ENCODE measurements at regions not wholly inside any gene's neighbourhood (a gene's known extent, or its start where the extent isn't known, plus 50 kb on each side); places are given as distances from the start of the nearest gene placed in this dataset.

- Histone ChIP-seq H3K36me3 (replicated peaks in 1 of 2; ENCODE audit: control extremely low read depth in 1 of 2, control insufficient read depth in 1 of 2, extremely low read depth in 1 of 2, insufficient read depth in 2 of 2, low read length in 1 of 2) (no peaks in the 10 kb centered on the region), H3K9ac (ENCODE audit: low read length) (no peak overlapping the region), H3K4me2 (replicated peaks; ENCODE audit: low read depth, low read length, poor library complexity, severe bottlenecking) (no peak overlapping the region), H3K27me3 (replicated peaks in 1 of 4; ENCODE audit: control extremely low read depth in 1 of 4, control insufficient read depth in 3 of 4, insufficient read depth in 4 of 4, low read length in 3 of 4) (no peaks in the 10 kb centered on the region), H3K27ac (ENCODE audit: low read length in 2 of 2) (no peak overlapping the region), H3K4me3 (ENCODE audit: control extremely low read depth in 1 of 5, extremely low read depth in 1 of 5, insufficient read depth in 1 of 5, low read depth in 2 of 5, low read length in 4 of 5) (no peak overlapping the region), H3K79me2 (ENCODE audit: control insufficient read depth, insufficient read depth, low read length) (no peaks in the 10 kb centered on the region), H3K4me1 (ENCODE audit: control insufficient read depth in 2 of 2, insufficient read depth in 2 of 2, low read length in 2 of 2) (no peaks in the 10 kb centered on the region), H4K20me1 (ENCODE audit: control insufficient read depth, insufficient read depth, low read length, poor library complexity, severe bottlenecking) (no peaks in the 10 kb centered on the region), H3K9me3 (ENCODE audit: control extremely low read depth in 1 of 3, control insufficient read depth in 2 of 3, insufficient read depth in 1 of 3, low read length in 2 of 3) (no peaks in the 10 kb centered on the region), H2AFZ (ENCODE audit: insufficient read depth, low read depth, low read length, poor library complexity, severe bottlenecking) (no peak overlapping the region)
- TF ChIP-seq, protein P1, sequence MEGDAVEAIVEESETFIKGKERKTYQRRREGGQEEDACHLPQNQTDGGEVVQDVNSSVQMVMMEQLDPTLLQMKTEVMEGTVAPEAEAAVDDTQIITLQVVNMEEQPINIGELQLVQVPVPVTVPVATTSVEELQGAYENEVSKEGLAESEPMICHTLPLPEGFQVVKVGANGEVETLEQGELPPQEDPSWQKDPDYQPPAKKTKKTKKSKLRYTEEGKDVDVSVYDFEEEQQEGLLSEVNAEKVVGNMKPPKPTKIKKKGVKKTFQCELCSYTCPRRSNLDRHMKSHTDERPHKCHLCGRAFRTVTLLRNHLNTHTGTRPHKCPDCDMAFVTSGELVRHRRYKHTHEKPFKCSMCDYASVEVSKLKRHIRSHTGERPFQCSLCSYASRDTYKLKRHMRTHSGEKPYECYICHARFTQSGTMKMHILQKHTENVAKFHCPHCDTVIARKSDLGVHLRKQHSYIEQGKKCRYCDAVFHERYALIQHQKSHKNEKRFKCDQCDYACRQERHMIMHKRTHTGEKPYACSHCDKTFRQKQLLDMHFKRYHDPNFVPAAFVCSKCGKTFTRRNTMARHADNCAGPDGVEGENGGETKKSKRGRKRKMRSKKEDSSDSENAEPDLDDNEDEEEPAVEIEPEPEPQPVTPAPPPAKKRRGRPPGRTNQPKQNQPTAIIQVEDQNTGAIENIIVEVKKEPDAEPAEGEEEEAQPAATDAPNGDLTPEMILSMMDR (IDR thresholded peaks at IDR 0.05), result no peak
- TF ChIP-seq EZH2 (IDR thresholded peaks at IDR 0.05; ENCODE audit: borderline replicate concordance, insufficient read depth, low read depth, low read length, poor library complexity, severe bottlenecking), result no peak
- WGBS (ENCODE audit: insufficient coverage), result 100% methylated on average over 1 of the region's 8 CpGs
- Mint-ChIP-seq H3K27ac (no peak overlapping the region), H3K4me1 (no peaks in the 10 kb centered on the region), H3K4me3 (no peak overlapping the region), H3K27me3 (no peaks in the 10 kb centered on the region), H3K9me3 (ENCODE audit: insufficient read depth) (peaks cover 2% of the 10 kb centered on the region)
- intact Hi-C loops (cut with micrococcal nuclease), result no loop called here
- ChIA-PET CTCF (interaction anchor here (1.2 kb wide), 1 partner anchor 47 kb away, joined by 3 read pairs; no protein-coding TSS in a partner anchor), POLR2A (no interaction called here)
- DNase-seq (no peak), ATAC-seq (ENCODE audit: low read depth) (no peak)
Observed at GRCh38 chr4:137343221-137343620, 189.1 kb downstream of the PCDH18 start.

DNA sequence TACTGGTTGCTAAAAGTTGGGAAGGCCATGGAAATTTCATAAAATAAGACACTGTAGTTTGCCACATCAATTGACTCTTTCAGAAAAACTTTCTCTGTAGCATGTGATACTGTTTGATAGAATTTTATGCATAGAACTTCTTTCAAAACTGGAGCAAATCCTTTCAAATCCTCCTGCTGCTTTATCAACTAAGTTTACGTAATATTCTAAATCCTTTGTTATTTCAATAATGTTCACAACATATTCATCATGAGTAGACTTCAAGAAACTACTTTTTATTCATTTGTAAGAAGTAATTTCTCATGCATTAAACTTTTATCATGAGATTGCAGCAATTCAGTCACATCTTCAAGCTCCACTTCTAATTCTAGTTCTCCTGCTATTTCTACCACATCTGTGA, 199.3 kb downstream of the PCDH18 start:
- POLR2A ChIA-PET, result no interaction called here
- Histone ChIP-seq H3K9ac (ENCODE audit: low read length) (no peak overlapping the region), H3K9me3 (ENCODE audit: control extremely low read depth in 1 of 3, control insufficient read depth in 2 of 3, insufficient read depth in 1 of 3, low read length in 2 of 3) (no peaks in the 10 kb centered on the region), H2AFZ (ENCODE audit: insufficient read depth, low read depth, low read length, poor library complexity, severe bottlenecking) (no peak overlapping the region), H4K20me1 (ENCODE audit: control insufficient read depth, insufficient read depth, low read length, poor library complexity, severe bottlenecking) (no peaks in the 10 kb centered on the region), H3K4me3 (ENCODE audit: control extremely low read depth in 1 of 5, extremely low read depth in 1 of 5, insufficient read depth in 1 of 5, low read depth in 2 of 5, low read length in 4 of 5) (no peak overlapping the region), H3K27ac (ENCODE audit: low read length in 2 of 2) (no peak overlapping the region), H3K4me1 (ENCODE audit: control insufficient read depth in 2 of 2, insufficient read depth in 2 of 2, low read length in 2 of 2) (no peaks in the 10 kb centered on the region), H3K79me2 (ENCODE audit: control insufficient read depth, insufficient read depth, low read length) (no peaks in the 10 kb centered on the region), H3K27me3 (replicated peaks in 1 of 4; ENCODE audit: control extremely low read depth in 1 of 4, control insufficient read depth in 3 of 4, insufficient read depth in 4 of 4, low read length in 3 of 4) (no peaks in the 10 kb centered on the region), H3K4me2 (replicated peaks; ENCODE audit: low read depth, low read length, poor library complexity, severe bottlenecking) (no peak overlapping the region), H3K36me3 (replicated peaks in 1 of 2; ENCODE audit: control extremely low read depth in 1 of 2, control insufficient read depth in 1 of 2, extremely low read depth in 1 of 2, insufficient read depth in 2 of 2, low read length in 1 of 2) (no peaks in the 10 kb centered on the region)
- H3K4me3 Mint-ChIP-seq, result no peak overlapping the region
- ATAC-seq (ENCODE audit: low read depth) (no peak), DNase-seq (no peak)
- H3K27me3 Mint-ChIP-seq, result no peaks in the 10 kb centered on the region
- intact Hi-C loops (cut with micrococcal nuclease), result no loop called here
- TF ChIP-seq EZH2 (IDR thresholded peaks at IDR 0.05; ENCODE audit: borderline replicate concordance, insufficient read depth, low read depth, low read length, poor library complexity, severe bottlenecking), result no peak
- TF ChIP-seq, protein P1 (IDR thresholded peaks at IDR 0.05), result no peak
- CTCF ChIA-PET, result no interaction called here
- WGBS (ENCODE audit: insufficient coverage), result no CpG with 5 or more reads among the region's 1 CpG
- no peaks in the 10 kb centered on the region for H3K4me1 Mint-ChIP-seq
- no peak overlapping the region for H3K27ac Mint-ChIP-seq
- H3K9me3 Mint-ChIP-seq (ENCODE audit: insufficient read depth), result peaks cover 3% of the 10 kb centered on the region
